H9 (cell line): ENCODE measurements at regions not wholly inside any gene's neighbourhood (a gene's known extent, or its start where the extent isn't known, plus 50 kb on each side); places are given as distances from the start of the nearest gene placed in this dataset.

Source experiments
- DNase-seq: peaks from one replicate; pipeline ENCODE4 v3.0.0-alpha.2; 2017
- H2AFZ ChIP-seq: one replicate; pipeline ENCODE4 v1.6.1; 2013; ENCODE audit warnings: mild to moderate bottlenecking, low read length, control low read depth, moderate library complexity
- H2AK5ac ChIP-seq: 2 replicates; pipeline ENCODE4 v1.6.1; 2013; ENCODE audit warnings: low read length, control low read depth, mixed read lengths; ENCODE audit not compliant: insufficient read length
- H2BK120ac ChIP-seq: one replicate; pipeline ENCODE4 v1.6.1; 2013; ENCODE audit warnings: low read depth, mild to moderate bottlenecking, low read length, control low read depth, inconsistent platforms; ENCODE audit not compliant: poor library complexity, severe bottlenecking
- H2BK12ac ChIP-seq: 2 replicates; pipeline ENCODE4 v1.6.1; 2013; ENCODE audit warnings: low read length, control low read depth, mixed read lengths, low read depth; ENCODE audit not compliant: insufficient read length
- H2BK15ac ChIP-seq: 2 replicates; pipeline ENCODE4 v1.6.1; 2013; ENCODE audit warnings: low read depth, low read length, control low read depth
- H2BK20ac ChIP-seq: one replicate; pipeline ENCODE4 v1.6.1; 2013; ENCODE audit warnings: low read depth, mild to moderate bottlenecking, low read length, control low read depth, inconsistent platforms; ENCODE audit not compliant: poor library complexity, severe bottlenecking
- H2BK5ac ChIP-seq: 2 replicates; pipeline ENCODE4 v1.6.1; 2013; ENCODE audit warnings: low read length, control low read depth, mixed read lengths; ENCODE audit not compliant: insufficient read length
- H3K14ac ChIP-seq: 2 replicates; pipeline ENCODE4 v1.6.1; 2013; ENCODE audit warnings: low read length, control low read depth; ENCODE audit not compliant: insufficient read depth
- H3K18ac ChIP-seq: 2 replicates; pipeline ENCODE4 v1.6.1; 2013; ENCODE audit warnings: low read depth, mild to moderate bottlenecking, mixed read lengths, low read length, control low read depth; ENCODE audit not compliant: insufficient read length
- H3K23ac ChIP-seq: 2 replicates; pipeline ENCODE4 v1.6.1; 2013; ENCODE audit warnings: low read length, control low read depth, mixed read lengths, low read depth; ENCODE audit not compliant: insufficient read length
- H3K23me2 ChIP-seq: 2 replicates; pipeline ENCODE4 v1.6.1; 2013; ENCODE audit warnings: low read depth, mild to moderate bottlenecking, mixed read lengths, low read length, control low read depth; ENCODE audit not compliant: insufficient read length, poor library complexity, severe bottlenecking
- H3K27ac ChIP-seq: 2 replicates; pipeline ENCODE4 v1.5.1; 2013; ENCODE audit warnings: low read length, control low read depth, mixed read lengths, low read depth; ENCODE audit not compliant: insufficient read length
- H3K27me3 ChIP-seq: 2 replicates; pipeline ENCODE4 v1.6.1; 2013; ENCODE audit warnings: low read length, control low read depth, inconsistent platforms; ENCODE audit not compliant: insufficient read depth
- H3K4ac ChIP-seq: 2 replicates; pipeline ENCODE4 v1.6.1; 2013; ENCODE audit warnings: low read depth, mild to moderate bottlenecking, control low read depth, inconsistent platforms, low read length, moderate library complexity
- H3K4me1 ChIP-seq: 2 replicates; pipeline ENCODE4 v1.6.1; 2013; ENCODE audit warnings: low read length, control low read depth, inconsistent platforms; ENCODE audit not compliant: insufficient read depth
- H3K4me2 ChIP-seq: 2 replicates; pipeline ENCODE4 v1.6.1; 2013; ENCODE audit warnings: low read length, control low read depth, mixed read lengths; ENCODE audit not compliant: insufficient read length, insufficient read depth
- H3K56ac ChIP-seq: 2 replicates; pipeline ENCODE4 v1.6.1; 2013; ENCODE audit warnings: low read depth, mild to moderate bottlenecking, mixed read lengths, low read length, control low read depth; ENCODE audit not compliant: insufficient read length
- H3K79me1 ChIP-seq: 2 replicates; pipeline ENCODE4 v1.6.1; 2013; ENCODE audit warnings: low read depth, mild to moderate bottlenecking, moderate library complexity, low read length, control low read depth, inconsistent platforms; ENCODE audit not compliant: insufficient read depth, poor library complexity, severe bottlenecking
- H3K79me2 ChIP-seq: 2 replicates; pipeline ENCODE4 v1.6.1; 2013; ENCODE audit warnings: low read length, control low read depth, inconsistent platforms; ENCODE audit not compliant: insufficient read depth
- H3K9ac ChIP-seq: 2 replicates; pipeline ENCODE4 v1.6.1; 2013; ENCODE audit warnings: low read length, control low read depth, mixed read lengths; ENCODE audit not compliant: insufficient read length; ENCODE audit errors: extremely low read depth
- H3K9me3 ChIP-seq: one replicate; pipeline ENCODE4 v1.6.1; 2013; ENCODE audit warnings: low read depth, low read length, inconsistent platforms; ENCODE audit not compliant: control insufficient read depth
- H3T11ph ChIP-seq: one replicate; pipeline ENCODE4 v1.6.1; 2013; ENCODE audit warnings: mild to moderate bottlenecking, low read length, control low read depth, inconsistent platforms
- H4K20me1 ChIP-seq: one replicate; pipeline ENCODE4 v1.6.1; 2013; ENCODE audit not compliant: control insufficient read depth, insufficient read length, insufficient read depth
- H4K5ac ChIP-seq: 2 replicates; pipeline ENCODE4 v1.6.1; 2013; ENCODE audit warnings: low read depth, mild to moderate bottlenecking, mixed read lengths, low read length, control low read depth; ENCODE audit not compliant: insufficient read length
- H4K8ac ChIP-seq: replicated peaks from 2 replicates; pipeline ENCODE4 v1.6.1; 2013; ENCODE audit warnings: low read length, control low read depth, mixed read lengths, low read depth; ENCODE audit not compliant: insufficient read length
- H4K91ac ChIP-seq: 2 replicates; pipeline ENCODE4 v1.6.1; 2013; ENCODE audit warnings: low read depth, mild to moderate bottlenecking, moderate library complexity, mixed read lengths, low read length, control low read depth; ENCODE audit not compliant: insufficient read length
- H3K27ac Mint-ChIP-seq, 3 experiments: 2 replicates in 2 of 3; 3 replicates in 1 of 3; pipeline ENCODE4 v1.8.0; 2020 to 2021; ENCODE audit warnings: mixed read lengths in 3 of 3, mild to moderate bottlenecking in 1 of 3, moderate library complexity in 1 of 3
- H3K27me3 Mint-ChIP-seq: 2 replicates; pipeline ENCODE4 v1.8.0; 2021; ENCODE audit warnings: low read depth, mild to moderate bottlenecking, moderate library complexity, mixed read lengths
- H3K36me3 Mint-ChIP-seq, 3 experiments: 2 replicates in 2 of 3; 3 replicates in 1 of 3; pipeline ENCODE4 v1.8.0; 2020 to 2021; ENCODE audit warnings: low read depth in 3 of 3, mixed read lengths in 3 of 3; ENCODE audit not compliant: insufficient read depth in 1 of 3
- H3K4me1 Mint-ChIP-seq, 2 experiments: 2 replicates each; pipeline ENCODE4 v1.8.0; 2020; ENCODE audit warnings: mixed read lengths in 2 of 2
- H3K4me3 Mint-ChIP-seq, 2 experiments: 2 replicates in 1 of 2; 3 replicates in 1 of 2; pipeline ENCODE4 v1.8.0; 2020 to 2021; ENCODE audit warnings: mild to moderate bottlenecking in 2 of 2, mixed read lengths in 2 of 2, moderate library complexity in 1 of 2
- H3K9me3 Mint-ChIP-seq, 2 experiments: 2 replicates in 1 of 2; 3 replicates in 1 of 2; pipeline ENCODE4 v1.8.0; 2020; ENCODE audit warnings: mild to moderate bottlenecking in 2 of 2, mixed read lengths in 2 of 2, moderate library complexity in 1 of 2
- TF ChIP-seq, protein P1 (sequence below): fragments of 200-600 bp; sonication (generic); conservative IDR thresholded peaks from 3 replicates; pipeline ENCODE4 v1.8.0; 2021; ENCODE audit warnings: antibody characterized with exemption, mild to moderate bottlenecking

DNA sequence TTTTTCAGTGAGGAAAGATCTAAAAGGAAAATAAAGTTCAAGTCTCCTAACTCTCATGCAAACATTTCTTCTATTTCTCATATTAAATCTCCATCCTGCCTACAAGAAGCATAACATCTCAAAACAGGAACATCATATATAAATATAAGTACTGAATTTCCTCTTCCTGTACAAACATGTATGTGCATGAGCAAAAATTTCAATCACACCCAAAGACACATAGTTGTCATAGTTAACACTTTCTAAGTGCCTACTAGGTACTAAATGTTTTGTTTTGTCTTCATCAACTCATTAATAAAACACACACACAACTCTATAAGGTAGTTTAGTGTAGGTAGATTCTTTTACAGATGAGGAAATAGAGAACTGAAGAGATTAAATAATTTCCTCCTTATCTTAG lies 237.1 kb upstream of the ADGRL2 start:
- H3K4me1 ChIP-seq = no peaks in the 10 kb centered on the region

More for the DNA sequence above, 237.1 kb upstream of the ADGRL2 start:
- no peak overlapping the region for H3K18ac ChIP-seq
- Mint-ChIP-seq H3K36me3 (no peaks in the 10 kb centered on the region), H3K4me1 (peaks cover 0 to 4% of the 10 kb centered on the region in 2 experiments; a peak in 3 of 4 replicates), H3K9me3 (no peaks in the 10 kb centered on the region), H3K27me3 (no peaks in the 10 kb centered on the region), H3K4me3 (no peak overlapping the region), H3K27ac (no peak overlapping the region)
- no peak overlapping the region for H3K4me2 ChIP-seq
- TF ChIP-seq, protein P1, sequence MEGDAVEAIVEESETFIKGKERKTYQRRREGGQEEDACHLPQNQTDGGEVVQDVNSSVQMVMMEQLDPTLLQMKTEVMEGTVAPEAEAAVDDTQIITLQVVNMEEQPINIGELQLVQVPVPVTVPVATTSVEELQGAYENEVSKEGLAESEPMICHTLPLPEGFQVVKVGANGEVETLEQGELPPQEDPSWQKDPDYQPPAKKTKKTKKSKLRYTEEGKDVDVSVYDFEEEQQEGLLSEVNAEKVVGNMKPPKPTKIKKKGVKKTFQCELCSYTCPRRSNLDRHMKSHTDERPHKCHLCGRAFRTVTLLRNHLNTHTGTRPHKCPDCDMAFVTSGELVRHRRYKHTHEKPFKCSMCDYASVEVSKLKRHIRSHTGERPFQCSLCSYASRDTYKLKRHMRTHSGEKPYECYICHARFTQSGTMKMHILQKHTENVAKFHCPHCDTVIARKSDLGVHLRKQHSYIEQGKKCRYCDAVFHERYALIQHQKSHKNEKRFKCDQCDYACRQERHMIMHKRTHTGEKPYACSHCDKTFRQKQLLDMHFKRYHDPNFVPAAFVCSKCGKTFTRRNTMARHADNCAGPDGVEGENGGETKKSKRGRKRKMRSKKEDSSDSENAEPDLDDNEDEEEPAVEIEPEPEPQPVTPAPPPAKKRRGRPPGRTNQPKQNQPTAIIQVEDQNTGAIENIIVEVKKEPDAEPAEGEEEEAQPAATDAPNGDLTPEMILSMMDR = no peak
- H3K4ac ChIP-seq = no peak overlapping the region
- H3K27ac ChIP-seq = no peak overlapping the region
- no peak overlapping the region for H3K23ac ChIP-seq
- no peak overlapping the region for H4K91ac ChIP-seq
- H2AFZ ChIP-seq = no peak overlapping the region
- no peaks in the 10 kb centered on the region for H3K79me2 ChIP-seq
- no peak overlapping the region for H2BK12ac ChIP-seq
- H3K14ac ChIP-seq = no peak overlapping the region
- H3K79me1 ChIP-seq = no peaks in the 10 kb centered on the region
- H3K56ac ChIP-seq = no peak overlapping the region
- H3T11ph ChIP-seq = no peak overlapping the region
- H4K8ac ChIP-seq = no peak overlapping the region
- H3K9ac ChIP-seq = no peak overlapping the region
- H2BK15ac ChIP-seq = no peak overlapping the region
- no peak overlapping the region for H2BK20ac ChIP-seq
- no peak for DNase-seq
- H4K5ac ChIP-seq = no peak overlapping the region
- H2AK5ac ChIP-seq = no peak overlapping the region
- H2BK120ac ChIP-seq = no peak overlapping the region
- no peak overlapping the region for H2BK5ac ChIP-seq
- no peaks in the 10 kb centered on the region for H3K9me3 ChIP-seq
- H4K20me1 ChIP-seq = no peaks in the 10 kb centered on the region
- no peaks in the 10 kb centered on the region for H3K23me2 ChIP-seq
- H3K27me3 ChIP-seq = 0 out of 2 replicates have a peak, but pooled peaks cover 2% of the 10 kb centered on the region
